Stimulated activated naive B cell treated with anti-CD40 and anti-IgM and Interleukin-4, amounts not matched to agents 10 μg/mL and 1 μg/mL and 100 μg/mL, for 72 hours (primary cell): ENCODE measurements at regions not wholly inside any gene's neighbourhood (a gene's known extent, or its start where the extent isn't known, plus 50 kb on each side); places are given as distances from the start of the nearest gene placed in this dataset.
"Not testable (repeated sequence)": the region's sequence is repeated elsewhere in the genome, so short reads cannot be mapped to it uniquely, and the experiment has no call there.

Source experiments
- ATAC-seq, 2 donors: fragments of 150-1000 bp; cut with Tn5 transposase; replicated peaks; 2 replicates each; pipeline ENCODE4 v1.10.0; 2021; ENCODE audit warnings: moderate library complexity in 1 of 2
- DNase-seq: peaks from one replicate; pipeline ENCODE4 v3.0.0; 2021
- H3K27ac Mint-ChIP-seq: one replicate; pipeline ENCODE4 v1.8.0; 2022; ENCODE audit warnings: mild to moderate bottlenecking, mixed read lengths
- H3K27me3 Mint-ChIP-seq, 2 donors: one replicate each; pipeline ENCODE4 v1.8.0; 2022; ENCODE audit warnings: mixed read lengths in 2 of 2
- H3K36me3 Mint-ChIP-seq, 2 donors: one replicate each; pipeline ENCODE4 v1.8.0; 2022; ENCODE audit warnings: mixed read lengths in 2 of 2, mild to moderate bottlenecking in 1 of 2
- H3K4me1 Mint-ChIP-seq, 2 donors: one replicate each; pipeline ENCODE4 v1.8.0; 2022; ENCODE audit warnings: mixed read lengths in 2 of 2, mild to moderate bottlenecking in 1 of 2
- H3K4me3 Mint-ChIP-seq, 2 donors: one replicate each; pipeline ENCODE4 v1.8.0; 2022; ENCODE audit warnings: mild to moderate bottlenecking in 2 of 2, mixed read lengths in 2 of 2, moderate library complexity in 1 of 2
- H3K9me3 Mint-ChIP-seq, 2 donors: one replicate each; pipeline ENCODE4 v1.8.0; 2022; ENCODE audit warnings: mixed read lengths in 2 of 2, mild to moderate bottlenecking in 1 of 2

- ATAC-seq, DNase-seq, H3K4me3 Mint-ChIP-seq, H3K9me3 Mint-ChIP-seq, H3K36me3 Mint-ChIP-seq, H3K4me1 Mint-ChIP-seq, H3K27ac Mint-ChIP-seq, H3K27me3 Mint-ChIP-seq: not testable (repeated sequence)
Measured at GRCh38 chr19:34871911-34872310, 54.8 kb upstream of the ZNF30 start.

GRCh38 chr19:34867631-34868030 is 59.1 kb upstream of the ZNF30 start:
- no peak for ATAC-seq
- H3K36me3 Mint-ChIP-seq, result peaks cover 0 to 2% of the 10 kb centered on the region in 2 donors

GRCh38 chr19:34865225-34865624 is 61.5 kb upstream of the ZNF30 start:
- H3K27me3 Mint-ChIP-seq, H3K4me3 Mint-ChIP-seq, DNase-seq, ATAC-seq, H3K27ac Mint-ChIP-seq, H3K36me3 Mint-ChIP-seq, H3K9me3 Mint-ChIP-seq, H3K4me1 Mint-ChIP-seq: not testable (repeated sequence)

More at GRCh38 chr19:34867631-34868030, 59.1 kb upstream of the ZNF30 start:
- Mint-ChIP-seq H3K9me3 (peaks cover 0 to 4% of the 10 kb centered on the region in 2 donors), H3K27me3 (peaks cover 6 to 7% of the 10 kb centered on the region in 2 donors), H3K27ac (no peak overlapping the region), H3K4me1 (no peaks in the 10 kb centered on the region), H3K4me3 (no peak overlapping the region)
- no peak for DNase-seq

- Mint-ChIP-seq H3K4me3 (peak overlapping the region; percentile 82 to 90), H3K27ac (peak overlapping the region; percentile 88), H3K4me1 (peaks cover 20 to 21% of the 10 kb centered on the region in 2 donors)
- not testable (repeated sequence) for H3K9me3 Mint-ChIP-seq, DNase-seq, H3K36me3 Mint-ChIP-seq, H3K27me3 Mint-ChIP-seq
- peak; percentile 45 to 62 for ATAC-seq
Measured at GRCh38 chr19:34859823-34860736, 66.6 kb upstream of the ZNF30 start.

- ATAC-seq, H3K9me3 Mint-ChIP-seq, H3K27me3 Mint-ChIP-seq, DNase-seq, H3K36me3 Mint-ChIP-seq: not testable (repeated sequence)
- Mint-ChIP-seq H3K27ac (peak overlapping the region; percentile 42), H3K4me1 (peaks cover 20 to 21% of the 10 kb centered on the region in 2 donors), H3K4me3 (peak overlapping the region; percentile 59 to 82)
Measured at GRCh38 chr19:34859325-34859724, 67.4 kb upstream of the ZNF30 start.

- ATAC-seq (no peak), DNase-seq (no peak)
- Mint-ChIP-seq H3K4me3 (no peak overlapping the region), H3K27me3 (no peaks in the 10 kb centered on the region), H3K27ac (no peak overlapping the region), H3K36me3 (peaks cover 7% of the 10 kb centered on the region in 2 donors), H3K9me3 (peaks cover 5 to 6% of the 10 kb centered on the region in 2 donors), H3K4me1 (peaks cover 21 to 29% of the 10 kb centered on the region in 2 donors)
Measured at GRCh38 chr19:34856052-34856451, 70.7 kb upstream of the ZNF30 start.

- H3K27me3 Mint-ChIP-seq, result no peaks in the 10 kb centered on the region
- peaks cover 13 to 18% of the 10 kb centered on the region in 2 donors for H3K36me3 Mint-ChIP-seq
Measured at GRCh38 chr19:34853369-34853768, 73.3 kb upstream of the ZNF30 start.

GRCh38 chr19:34852669-34853068 is 74.0 kb upstream of the ZNF30 start:
- H3K4me1 Mint-ChIP-seq, result peaks cover 0 to 17% of the 10 kb centered on the region in 2 donors
- peak overlapping the region; percentile 74 for H3K27ac Mint-ChIP-seq
- H3K27me3 Mint-ChIP-seq, result no peaks in the 10 kb centered on the region
- H3K9me3 Mint-ChIP-seq, result peaks cover 5 to 6% of the 10 kb centered on the region in 2 donors
- ATAC-seq (no peak), DNase-seq (no peak)
- H3K4me3 Mint-ChIP-seq, result no peak overlapping the region
- peaks cover 13 to 18% of the 10 kb centered on the region in 2 donors for H3K36me3 Mint-ChIP-seq

More at GRCh38 chr19:34853369-34853768, 73.3 kb upstream of the ZNF30 start:
- Mint-ChIP-seq H3K4me1 (peaks cover 3 to 17% of the 10 kb centered on the region in 2 donors), H3K9me3 (peaks cover 5 to 6% of the 10 kb centered on the region in 2 donors), H3K27ac (no peak overlapping the region), H3K4me3 (no peak overlapping the region)
- DNase-seq, result no peak
- ATAC-seq, result no peak

GRCh38 chr19:34851277-34851804 is 75.4 kb upstream of the ZNF30 start:
- Mint-ChIP-seq H3K4me1 (peaks cover 0 to 18% of the 10 kb centered on the region in 2 donors), H3K4me3 (no peak overlapping the region), H3K27me3 (no peaks in the 10 kb centered on the region), H3K9me3 (peaks cover 0 to under 1% of the 10 kb centered on the region in 2 donors), H3K27ac (no peak overlapping the region), H3K36me3 (peaks cover 8 to 14% of the 10 kb centered on the region in 2 donors)
- DNase-seq (no peak), ATAC-seq (no peak)

GRCh38 chr19:34847393-34847792 is 74.4 kb upstream of the ZNF599 start:
- H3K4me1 Mint-ChIP-seq, result peaks cover 0 to 6% of the 10 kb centered on the region in 2 donors
- no peaks in the 10 kb centered on the region for H3K27me3 Mint-ChIP-seq
- H3K4me3 Mint-ChIP-seq, result no peak overlapping the region
- H3K36me3 Mint-ChIP-seq, result peaks cover 8 to 14% of the 10 kb centered on the region in 2 donors
- ATAC-seq (peak in 1 of 2 donors; percentile 42), DNase-seq (no peak)
- no peak overlapping the region for H3K27ac Mint-ChIP-seq
- H3K9me3 Mint-ChIP-seq, result no peaks in the 10 kb centered on the region

GRCh38 chr19:34844277-34844676 is 71.3 kb upstream of the ZNF599 start:
- H3K27me3 Mint-ChIP-seq, result peaks cover under 1 to 4% of the 10 kb centered on the region in 2 donors
- H3K4me3 Mint-ChIP-seq, result no peak overlapping the region
- no peak for ATAC-seq
- peaks cover 7% of the 10 kb centered on the region in 2 donors for H3K36me3 Mint-ChIP-seq
- H3K27ac Mint-ChIP-seq, result no peak overlapping the region
- DNase-seq, result no peak
- no peaks in the 10 kb centered on the region for H3K9me3 Mint-ChIP-seq
- peaks cover 0 to 7% of the 10 kb centered on the region in 2 donors for H3K4me1 Mint-ChIP-seq

GRCh38 chr19:34841780-34842179 is 68.8 kb upstream of the ZNF599 start:
- DNase-seq (no peak), ATAC-seq (no peak)
- no peak overlapping the region for H3K4me3 Mint-ChIP-seq
- no peaks in the 10 kb centered on the region for H3K9me3 Mint-ChIP-seq
- H3K27ac Mint-ChIP-seq, result no peak overlapping the region
- H3K36me3 Mint-ChIP-seq, result peaks cover under 1 to 6% of the 10 kb centered on the region in 2 donors
- H3K4me1 Mint-ChIP-seq, result peaks cover 9 to 11% of the 10 kb centered on the region in 2 donors
- peaks cover 23 to 26% of the 10 kb centered on the region in 2 donors for H3K27me3 Mint-ChIP-seq

- H3K4me3 Mint-ChIP-seq, result peak overlapping the region; percentile 48 to 79
- H3K27ac Mint-ChIP-seq, result no peak overlapping the region
- ATAC-seq (peak; percentile 31 to 74), DNase-seq (no peak)
- peaks cover 0 to 5% of the 10 kb centered on the region in 2 donors for H3K36me3 Mint-ChIP-seq
- peaks cover 29 to 47% of the 10 kb centered on the region in 2 donors for H3K27me3 Mint-ChIP-seq
- H3K9me3 Mint-ChIP-seq, result no peaks in the 10 kb centered on the region
- H3K4me1 Mint-ChIP-seq, result peaks cover 9 to 11% of the 10 kb centered on the region in 2 donors
Measured at GRCh38 chr19:34838753-34839431, 65.9 kb upstream of the ZNF599 start.

- H3K27me3 Mint-ChIP-seq, result peaks cover 31 to 47% of the 10 kb centered on the region in 2 donors
- H3K36me3 Mint-ChIP-seq, result peaks cover 0 to 5% of the 10 kb centered on the region in 2 donors
- H3K4me3 Mint-ChIP-seq, result peak overlapping the region in 1 of 2 donors; percentile 48
- no peak overlapping the region for H3K27ac Mint-ChIP-seq
- H3K4me1 Mint-ChIP-seq, result peaks cover 9 to 11% of the 10 kb centered on the region in 2 donors
- DNase-seq (no peak), ATAC-seq (peak; percentile 5 to 14)
- H3K9me3 Mint-ChIP-seq, result no peaks in the 10 kb centered on the region
Measured at GRCh38 chr19:34838248-34838647, 65.2 kb upstream of the ZNF599 start.
